Kidney (tissue), 13 donors: ENCODE measurements at regions not wholly inside any gene's neighbourhood (a gene's known extent, or its start where the extent isn't known, plus 50 kb on each side); places are given as distances from the start of the nearest gene placed in this dataset.

Experiments
- DNase-seq, 5 donors: peaks; one replicate each; pipeline ENCODE4 v3.0.0-alpha.2; 2013 to 2020
- FAIRE-seq: peaks from 2 replicates; lab custom pipeline; 2012; peaks lifted over from hg19 to GRCh38; lab: Jason Lieb, UNC
- H3K27ac ChIP-seq, 2 donors: one replicate each; pipeline ENCODE4 v1.7.0; 2013; ENCODE audit warnings: low read depth in 2 of 2, low read length in 2 of 2, inconsistent platforms in 1 of 2
- H3K27me3 ChIP-seq: one replicate; pipeline ENCODE4 v1.7.1; 2013; ENCODE audit warnings: low read length, inconsistent platforms; ENCODE audit not compliant: control insufficient read depth, insufficient read depth
- H3K36me3 ChIP-seq, 3 donors: one replicate each; pipeline versions ENCODE4 v1.7.0 to v1.7.1; 2013; ENCODE audit warnings: low read length in 3 of 3, control low read depth in 1 of 3, inconsistent platforms in 1 of 3; ENCODE audit not compliant: insufficient read depth in 3 of 3, control insufficient read depth in 2 of 3
- H3K4me1 ChIP-seq, 3 donors: one replicate each; pipeline versions ENCODE4 v1.7.0 to v1.7.1; 2013; ENCODE audit warnings: low read length in 3 of 3, inconsistent platforms in 1 of 3, low read depth in 1 of 3; ENCODE audit not compliant: control insufficient read depth in 2 of 3, insufficient read depth in 2 of 3
- H3K4me3 ChIP-seq, 3 donors: one replicate each; pipeline versions ENCODE4 v1.7.0 to v1.8.1; 2013; ENCODE audit warnings: low read length in 3 of 3, control low read depth in 1 of 3, inconsistent platforms in 1 of 3
- H3K9ac ChIP-seq, 3 donors: one replicate each; pipeline versions ENCODE4 v1.7.0 to v1.7.1; 2013; ENCODE audit warnings: low read length in 3 of 3, control low read depth in 1 of 3, inconsistent platforms in 1 of 3
- H3K9me3 ChIP-seq, 3 donors: one replicate each; pipeline versions ENCODE4 v1.7.0 to v1.7.1; 2013; ENCODE audit warnings: low read length in 3 of 3, control low read depth in 1 of 3, inconsistent platforms in 1 of 3; ENCODE audit not compliant: control insufficient read depth in 2 of 3, insufficient read depth in 1 of 3
- intact Hi-C: fragments of 100-400 bp; cut with DNase I; formaldehyde crosslinking; loops from one replicate; pipeline ENCODE4 v1.11.1; 2022
- TF ChIP-seq, protein P1 (sequence below): IDR thresholded peaks from 3 replicates; pipeline ENCODE4 v1.5.1; 2012; ENCODE audit warnings: mild to moderate bottlenecking, moderate library complexity, borderline replicate concordance; ENCODE audit not compliant: insufficient read depth; ENCODE audit errors: extremely low read depth
- donor health status: control.
- donor health status: control.
- donor health status: control.
- donor health status: control.
- donor health status: control.
- donor health status: DM: yes; HTN: yes; CAD: no.
- donor health status: Normal renal cell carcinoma (clear cell type).

DNA sequence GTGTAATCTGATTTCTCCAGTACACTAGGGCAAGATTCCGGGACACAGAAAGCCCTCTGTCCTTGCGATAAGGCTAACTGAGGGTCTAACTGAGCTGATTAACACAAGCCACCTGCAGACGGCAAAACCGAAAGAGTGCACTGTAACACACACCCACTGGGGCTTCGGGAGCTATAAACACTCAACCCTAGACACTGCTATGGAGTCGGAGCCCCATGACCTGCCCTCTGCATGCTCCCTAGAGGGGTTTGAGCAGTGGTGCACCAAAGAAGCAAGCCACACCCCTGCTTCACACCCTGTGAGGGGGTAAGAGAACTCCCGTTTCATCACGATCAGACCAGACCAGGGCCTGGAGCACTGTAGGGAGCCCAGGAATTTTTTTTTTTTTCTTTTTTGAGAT is 72.4 kb downstream of the DMRTA2 start:
- intact Hi-C loops, result no loop called here
- no peak overlapping the region for H3K9ac ChIP-seq
- no peaks in the 10 kb centered on the region for H3K4me1 ChIP-seq
- H3K4me3 ChIP-seq, result no peak overlapping the region
- no peaks in the 10 kb centered on the region for H3K27me3 ChIP-seq
- FAIRE-seq, result no peak
- H3K9me3 ChIP-seq, result no peaks in the 10 kb centered on the region
- no peaks in the 10 kb centered on the region for H3K36me3 ChIP-seq
- no peak overlapping the region for H3K27ac ChIP-seq
- TF ChIP-seq, protein P1, sequence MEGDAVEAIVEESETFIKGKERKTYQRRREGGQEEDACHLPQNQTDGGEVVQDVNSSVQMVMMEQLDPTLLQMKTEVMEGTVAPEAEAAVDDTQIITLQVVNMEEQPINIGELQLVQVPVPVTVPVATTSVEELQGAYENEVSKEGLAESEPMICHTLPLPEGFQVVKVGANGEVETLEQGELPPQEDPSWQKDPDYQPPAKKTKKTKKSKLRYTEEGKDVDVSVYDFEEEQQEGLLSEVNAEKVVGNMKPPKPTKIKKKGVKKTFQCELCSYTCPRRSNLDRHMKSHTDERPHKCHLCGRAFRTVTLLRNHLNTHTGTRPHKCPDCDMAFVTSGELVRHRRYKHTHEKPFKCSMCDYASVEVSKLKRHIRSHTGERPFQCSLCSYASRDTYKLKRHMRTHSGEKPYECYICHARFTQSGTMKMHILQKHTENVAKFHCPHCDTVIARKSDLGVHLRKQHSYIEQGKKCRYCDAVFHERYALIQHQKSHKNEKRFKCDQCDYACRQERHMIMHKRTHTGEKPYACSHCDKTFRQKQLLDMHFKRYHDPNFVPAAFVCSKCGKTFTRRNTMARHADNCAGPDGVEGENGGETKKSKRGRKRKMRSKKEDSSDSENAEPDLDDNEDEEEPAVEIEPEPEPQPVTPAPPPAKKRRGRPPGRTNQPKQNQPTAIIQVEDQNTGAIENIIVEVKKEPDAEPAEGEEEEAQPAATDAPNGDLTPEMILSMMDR, result no peak
- DNase-seq, result no peak

DNA sequence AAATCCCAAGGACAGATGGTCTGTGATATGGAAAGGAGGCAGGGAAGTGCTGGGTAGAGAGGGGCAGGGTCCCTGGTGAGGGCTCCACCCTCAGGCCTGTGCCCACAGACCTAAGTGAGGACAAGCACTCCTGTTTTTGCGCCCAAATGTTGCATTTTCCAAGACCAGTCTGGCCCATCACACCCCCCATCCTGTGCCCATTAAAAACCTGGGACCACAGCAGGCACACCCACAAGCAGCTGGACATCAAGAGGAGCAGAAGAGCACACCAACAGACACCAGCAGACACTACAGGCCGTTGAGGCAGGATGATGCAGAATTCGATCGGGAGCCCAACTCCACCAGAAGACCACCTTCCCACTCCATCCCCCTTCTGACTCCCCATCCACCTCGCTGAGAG is 72.8 kb downstream of the DMRTA2 start:
- FAIRE-seq, result no peak

GRCh38 chr1:50349242-50349565 is 74.0 kb downstream of the DMRTA2 start:
- Histone ChIP-seq H3K27ac (no peak overlapping the region), H3K36me3 (no peaks in the 10 kb centered on the region), H3K4me3 (no peak overlapping the region), H3K9me3 (no peaks in the 10 kb centered on the region), H3K9ac (no peak overlapping the region), H3K4me1 (no peaks in the 10 kb centered on the region), H3K27me3 (no peaks in the 10 kb centered on the region)
- intact Hi-C loops, result no loop called here
- TF ChIP-seq, protein P1, result no peak
- no peak for DNase-seq
- no peak for FAIRE-seq

More for the DNA sequence above, 72.8 kb downstream of the DMRTA2 start:
- intact Hi-C loops, result no loop called here
- no peak for DNase-seq
- Histone ChIP-seq H3K27me3 (no peaks in the 10 kb centered on the region), H3K27ac (no peak overlapping the region), H3K4me1 (no peaks in the 10 kb centered on the region), H3K9me3 (no peaks in the 10 kb centered on the region), H3K9ac (no peak overlapping the region), H3K36me3 (no peaks in the 10 kb centered on the region), H3K4me3 (no peak overlapping the region)
- TF ChIP-seq, protein P1, result no peak
